ENCODE measurements at regions not wholly inside any gene's neighbourhood (a gene's known extent, or its start where the extent isn't known, plus 50 kb on each side); places are given as distances from the start of the nearest gene placed in this dataset.
"Not testable (repeated sequence)": the region's sequence is repeated elsewhere in the genome, so short reads cannot be mapped to it uniquely, and the experiment has no call there.

- DNase-seq: no peak
These were observed 831.0 kb upstream of the EEF2KMT start for GRCh38 chr16:5928476-5929065.

GRCh38 chr16:5925850-5926249, 828.3 kb upstream of the EEF2KMT start:
- no peak for DNase-seq

DNA sequence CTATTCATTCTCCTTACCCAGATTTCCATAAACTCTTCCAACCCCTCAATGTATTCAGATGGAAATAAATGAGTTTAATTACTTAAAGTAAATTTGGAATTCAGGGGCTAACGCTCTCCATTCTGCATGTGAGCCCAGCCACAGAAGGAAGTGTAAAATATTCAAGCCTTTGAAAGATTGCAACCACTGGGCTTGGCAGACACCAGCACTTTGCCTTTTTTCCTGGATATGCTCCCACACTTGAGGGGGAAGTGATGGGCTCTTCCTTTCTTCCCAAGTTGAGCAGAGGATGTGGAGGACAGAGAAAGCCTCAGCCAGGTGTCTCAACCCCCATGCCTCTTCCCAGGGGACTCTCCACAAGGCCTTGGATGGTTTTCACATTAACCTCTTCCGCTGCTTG, 825.1 kb upstream of the EEF2KMT start:
- DNase-seq: no peak

GRCh38 chr16:5918567-5919130, 821.1 kb upstream of the EEF2KMT start:
- no peak for DNase-seq

- no peak for DNase-seq
These were observed 820.0 kb upstream of the EEF2KMT start for GRCh38 chr16:5917436-5918195.

GRCh38 chr16:5916711-5917191, 819.2 kb upstream of the EEF2KMT start:
- no peak for DNase-seq

DNA sequence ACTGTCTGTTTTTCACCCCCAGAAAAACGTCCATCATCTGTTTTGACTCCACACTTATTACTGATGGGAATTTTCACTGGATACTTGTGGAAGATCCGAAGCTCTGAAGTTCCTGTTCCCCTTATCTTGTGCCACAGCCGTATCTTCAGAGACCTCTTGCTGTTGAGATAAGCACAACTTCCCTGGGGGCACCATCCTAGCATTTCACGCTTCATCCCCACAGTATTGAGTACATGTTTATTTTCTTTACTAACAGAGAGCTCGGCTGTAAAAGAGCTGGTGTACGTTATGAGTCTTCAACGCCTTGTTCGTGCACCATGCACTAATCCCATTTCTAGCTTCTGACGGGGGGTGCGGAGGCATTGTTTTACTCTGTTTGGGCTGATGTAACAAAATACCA, 813.6 kb upstream of the EEF2KMT start:
- no peak for DNase-seq

DNA sequence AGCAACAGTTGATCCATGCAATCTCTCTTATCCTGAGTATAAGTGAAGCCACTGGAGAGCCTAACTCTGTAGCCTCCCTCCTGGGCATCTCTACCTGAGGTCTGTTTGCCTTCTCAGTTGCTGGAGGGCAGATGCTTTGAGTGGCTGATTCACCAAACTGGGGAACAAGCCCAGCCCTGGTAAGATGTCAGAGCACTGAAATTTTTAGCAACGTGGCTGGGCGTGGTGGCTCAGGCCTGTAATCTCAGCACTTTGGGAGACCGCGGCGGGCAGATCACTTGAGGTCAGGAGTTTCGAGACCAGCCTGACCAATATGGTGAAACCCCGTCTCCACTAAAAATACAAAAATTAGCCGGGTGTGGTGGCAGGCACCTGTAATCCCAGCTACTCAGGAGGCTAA, 812.0 kb upstream of the EEF2KMT start:
- DNase-seq: not testable (repeated sequence)

GRCh38 chr16:5907544-5907943, 809.9 kb upstream of the EEF2KMT start:
- DNase-seq: no peak

DNA sequence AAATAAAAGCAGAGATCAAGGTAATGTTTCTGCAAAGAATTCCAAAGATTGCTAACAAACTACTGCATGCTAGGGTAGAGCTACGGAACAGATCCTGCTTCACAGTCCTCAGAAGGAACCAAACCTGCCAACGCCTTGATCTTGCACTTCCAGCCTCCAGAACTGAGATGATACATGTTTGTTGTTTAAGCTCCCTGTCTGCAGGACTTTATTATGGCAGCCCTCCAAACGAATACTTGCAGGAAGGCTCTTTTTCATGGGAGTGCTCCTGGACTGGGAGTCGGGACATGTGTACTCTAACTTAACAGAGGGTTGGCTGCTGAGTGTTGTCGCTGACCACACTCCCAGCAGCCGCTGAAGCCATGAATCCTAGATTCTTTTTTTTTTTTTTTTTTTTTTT, 808.8 kb upstream of the EEF2KMT start:
- DNase-seq: no peak

DNA sequence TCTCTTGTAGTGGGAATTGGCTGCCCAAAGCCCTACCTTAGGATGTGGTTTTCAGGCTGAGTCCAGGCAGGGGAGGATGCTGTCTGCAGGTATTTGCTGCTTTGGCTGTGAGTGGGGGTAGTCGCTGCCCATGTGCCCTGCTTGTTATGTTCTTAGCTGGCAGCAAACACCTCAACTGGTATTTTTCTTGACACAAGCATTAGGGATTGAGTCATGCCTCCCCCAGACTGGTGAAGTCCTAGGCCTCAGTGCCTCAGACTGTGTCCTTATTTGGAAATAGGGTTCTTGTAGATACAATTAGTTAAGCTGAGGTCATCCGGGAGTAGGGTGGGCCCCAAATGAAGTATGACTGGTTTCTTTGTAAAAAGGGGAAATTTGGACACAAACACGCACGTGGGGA, 808.3 kb upstream of the EEF2KMT start:
- no peak for DNase-seq

DNA sequence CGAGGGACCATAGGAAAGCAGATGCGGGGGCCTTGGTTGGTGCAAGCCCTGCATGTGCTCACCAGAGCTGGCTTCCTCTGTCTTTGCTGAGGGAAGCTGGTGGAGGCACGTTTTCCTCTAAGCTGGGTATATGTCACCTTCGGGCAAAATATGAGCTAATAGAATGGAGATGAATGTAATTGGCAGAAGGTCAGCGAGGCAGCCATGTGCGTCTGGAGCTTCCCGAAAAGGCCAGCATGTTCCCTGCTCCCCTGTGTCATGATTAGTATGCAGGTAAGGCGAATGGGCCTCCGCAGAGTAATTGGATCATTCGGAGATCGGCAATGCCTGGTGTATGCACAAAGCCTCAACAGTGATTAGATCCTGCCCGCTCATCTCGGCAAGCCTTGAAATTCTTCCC, 806.2 kb upstream of the EEF2KMT start:
- peak in 1 of 2 experiments; percentile 15 for DNase-seq

GRCh38 chr16:5903153-5903552, 805.6 kb upstream of the EEF2KMT start:
- no peak for DNase-seq

DNA sequence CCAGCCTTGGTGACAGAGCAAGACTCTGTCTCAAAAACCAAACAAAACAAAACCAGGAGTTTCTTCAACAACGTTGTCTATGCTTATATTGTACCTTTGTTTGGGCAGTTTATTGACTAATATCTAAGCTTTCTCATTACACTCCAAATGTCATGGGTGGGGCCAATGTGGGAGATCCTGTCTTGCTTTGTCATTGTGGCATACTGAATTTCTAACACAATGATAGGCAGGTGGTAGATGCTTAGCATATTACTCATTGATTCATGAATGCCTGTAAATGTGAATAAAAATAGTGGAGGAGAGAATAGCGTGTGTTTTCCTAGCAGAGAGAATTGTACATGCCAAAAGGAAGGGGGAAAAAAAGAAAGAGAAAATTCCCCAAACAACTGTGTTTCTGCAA, 802.5 kb upstream of the EEF2KMT start:
- DNase-seq: no peak

DNA sequence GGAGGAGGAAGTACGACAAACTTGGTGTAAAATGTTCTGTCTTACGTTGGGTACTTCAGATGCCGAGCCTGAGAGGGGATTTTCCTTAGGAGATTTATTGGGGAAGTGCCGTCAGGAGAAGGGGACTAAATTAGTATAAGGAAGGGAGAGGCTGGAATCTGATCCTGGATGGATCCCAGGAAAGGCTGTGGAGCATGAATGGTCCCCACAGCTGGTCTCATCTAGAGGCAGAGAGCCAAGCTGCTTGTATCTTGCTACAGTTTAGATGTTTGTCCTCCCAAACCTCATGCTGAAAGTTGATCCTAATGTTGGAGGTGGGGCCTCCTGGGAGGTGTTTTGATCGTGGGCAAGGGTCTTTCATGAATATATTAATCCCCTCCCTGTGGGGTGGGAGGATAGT, 798.4 kb upstream of the EEF2KMT start:
- no peak for DNase-seq

- no peak for DNase-seq
These were observed 797.5 kb upstream of the EEF2KMT start for GRCh38 chr16:5895137-5895536.

- no peak for DNase-seq
These were observed 793.7 kb upstream of the EEF2KMT start for GRCh38 chr16:5891296-5891695.

GRCh38 chr16:5885521-5885920, 787.9 kb upstream of the EEF2KMT start:
- DNase-seq: no peak

GRCh38 chr16:5884996-5885395, 787.4 kb upstream of the EEF2KMT start:
- DNase-seq: no peak

DNA sequence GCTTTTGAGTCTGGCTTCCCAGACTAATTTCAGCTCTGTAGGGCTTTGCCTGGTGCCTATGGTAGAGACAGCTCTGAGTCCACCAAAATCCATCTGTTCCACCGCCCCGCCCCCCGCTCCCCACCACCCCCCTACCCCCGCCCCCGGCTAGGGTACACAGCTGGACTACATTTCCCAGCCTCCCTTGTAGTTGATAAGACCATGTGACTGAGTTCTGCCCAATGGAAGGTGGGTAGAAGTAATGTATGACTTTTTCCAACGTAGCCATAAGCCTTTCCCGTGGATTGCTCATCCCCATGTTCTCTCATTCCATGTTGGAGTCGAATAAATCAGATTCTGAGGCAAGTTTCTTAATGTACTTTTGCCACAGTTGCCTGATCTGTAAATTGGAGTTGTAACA, 786.7 kb upstream of the EEF2KMT start:
- DNase-seq: no peak

DNA sequence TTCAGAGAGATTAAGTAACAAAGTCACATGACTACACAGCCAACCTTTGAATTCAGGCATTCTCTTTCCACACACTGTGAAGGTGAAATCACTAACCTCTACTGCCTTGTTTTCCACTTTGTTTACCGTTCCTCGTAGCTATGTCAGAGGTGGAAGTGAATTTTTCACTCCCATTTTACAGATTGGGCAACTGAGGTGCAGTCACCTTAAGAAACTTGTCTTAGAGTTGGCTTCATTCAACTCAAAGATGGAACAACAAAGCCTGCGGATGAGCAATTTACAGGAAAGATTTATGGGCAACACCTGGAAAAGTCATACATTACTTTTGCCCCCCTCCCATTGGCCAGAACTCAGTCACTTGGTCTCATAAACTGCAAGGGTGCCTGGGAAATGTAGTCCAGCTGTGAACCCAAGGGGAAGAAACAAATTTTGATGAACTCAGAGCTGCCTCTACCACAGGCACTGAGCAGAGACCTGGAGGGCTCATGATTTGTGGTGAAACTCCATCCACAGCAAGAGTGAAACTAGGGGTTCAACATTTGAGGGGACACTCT, 784.6 kb upstream of the EEF2KMT start:
- DNase-seq: no peak

- no peak for DNase-seq
These were observed 777.8 kb upstream of the EEF2KMT start for GRCh38 chr16:5875416-5875815.

DNA sequence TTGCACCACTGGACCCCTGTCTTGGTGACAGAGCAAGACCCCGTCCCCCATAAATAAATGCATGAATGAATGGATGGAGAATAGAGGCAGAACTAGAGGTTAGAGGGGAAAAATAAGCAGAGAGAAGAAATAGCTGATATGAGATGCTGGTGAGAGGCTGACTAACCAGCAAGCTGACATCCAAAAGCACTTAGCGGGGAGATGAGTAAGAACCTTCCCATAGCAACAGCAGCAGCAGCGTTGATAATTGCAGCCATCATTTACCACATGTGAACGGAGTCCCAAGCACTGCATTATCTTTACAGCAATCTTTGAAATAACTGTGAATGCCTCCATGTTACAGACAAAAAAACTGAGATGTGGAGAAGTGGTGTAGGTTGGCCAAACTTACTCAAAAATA, 777.3 kb upstream of the EEF2KMT start:
- DNase-seq: no peak

GRCh38 chr16:5873221-5873620, 775.6 kb upstream of the EEF2KMT start:
- no peak for DNase-seq
